Gastroesophageal sphincter (tissue), 3 donors: ENCODE measurements at regions not wholly inside any gene's neighbourhood (a gene's known extent, or its start where the extent isn't known, plus 50 kb on each side); places are given as distances from the start of the nearest gene placed in this dataset.

Experiments used
- EP300 ChIP-seq: sonication (generic); formaldehyde crosslinking; IDR thresholded peaks from one replicate; pipeline ENCODE4 v1.6.1; 2017; ENCODE audit warnings: antibody characterized with exemption, mild to moderate bottlenecking
- POLR2A ChIP-seq, 2 donors: fragments of 450-650 bp; IDR thresholded peaks; one replicate each; pipeline ENCODE4 v1.6.1; 2017; ENCODE audit warnings: antibody characterized with exemption in 2 of 2, mild to moderate bottlenecking in 2 of 2, moderate library complexity in 1 of 2
- POLR2AphosphoS5 ChIP-seq: sonication (generic); formaldehyde crosslinking; IDR thresholded peaks from one replicate; pipeline ENCODE4 v1.6.1; 2017; ENCODE audit warnings: antibody characterized with exemption
- TF ChIP-seq, protein P1 (sequence below), 4 experiments: fragments of 200-600 bp in 2 of 4; fragments of 450-650 bp in 2 of 4; sonication (generic) in 1 of 4; IDR thresholded peaks; one replicate each; pipeline ENCODE4 v1.5.1; 2017 to 2019; ENCODE audit warnings: antibody characterized with exemption in 4 of 4, mild to moderate bottlenecking in 2 of 4, moderate library complexity in 2 of 4

DNA sequence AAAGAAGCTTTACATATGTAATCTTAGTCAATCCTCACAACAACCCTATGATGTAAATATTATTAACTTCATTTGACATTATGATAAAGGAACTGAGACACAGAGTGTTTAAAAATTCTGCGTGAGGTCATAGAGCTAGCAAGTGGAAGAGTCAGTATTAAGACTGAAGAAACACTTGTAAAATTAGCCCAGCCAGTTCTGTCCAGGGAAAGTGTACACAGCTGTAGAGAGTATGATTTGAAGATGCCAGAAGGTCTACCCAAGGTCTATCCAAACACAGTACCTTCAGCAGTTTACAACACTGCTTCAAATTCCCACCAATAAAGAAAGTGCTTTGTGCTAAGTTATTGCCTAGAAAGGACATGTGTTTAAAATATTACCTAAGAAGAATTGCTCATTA, 51.7 kb upstream of the ITPRID2 start:
- TF ChIP-seq, protein P1, sequence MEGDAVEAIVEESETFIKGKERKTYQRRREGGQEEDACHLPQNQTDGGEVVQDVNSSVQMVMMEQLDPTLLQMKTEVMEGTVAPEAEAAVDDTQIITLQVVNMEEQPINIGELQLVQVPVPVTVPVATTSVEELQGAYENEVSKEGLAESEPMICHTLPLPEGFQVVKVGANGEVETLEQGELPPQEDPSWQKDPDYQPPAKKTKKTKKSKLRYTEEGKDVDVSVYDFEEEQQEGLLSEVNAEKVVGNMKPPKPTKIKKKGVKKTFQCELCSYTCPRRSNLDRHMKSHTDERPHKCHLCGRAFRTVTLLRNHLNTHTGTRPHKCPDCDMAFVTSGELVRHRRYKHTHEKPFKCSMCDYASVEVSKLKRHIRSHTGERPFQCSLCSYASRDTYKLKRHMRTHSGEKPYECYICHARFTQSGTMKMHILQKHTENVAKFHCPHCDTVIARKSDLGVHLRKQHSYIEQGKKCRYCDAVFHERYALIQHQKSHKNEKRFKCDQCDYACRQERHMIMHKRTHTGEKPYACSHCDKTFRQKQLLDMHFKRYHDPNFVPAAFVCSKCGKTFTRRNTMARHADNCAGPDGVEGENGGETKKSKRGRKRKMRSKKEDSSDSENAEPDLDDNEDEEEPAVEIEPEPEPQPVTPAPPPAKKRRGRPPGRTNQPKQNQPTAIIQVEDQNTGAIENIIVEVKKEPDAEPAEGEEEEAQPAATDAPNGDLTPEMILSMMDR (IDR thresholded peaks at IDR 0.05): no peak
- TF ChIP-seq POLR2A (IDR thresholded peaks at IDR 0.05): no peak
- no peak for TF ChIP-seq EP300
- TF ChIP-seq POLR2AphosphoS5: no peak
